ENCODE measurements at regions not wholly inside any gene's neighbourhood (a gene's known extent, or its start where the extent isn't known, plus 50 kb on each side); places are given as distances from the start of the nearest gene placed in this dataset.
"Not testable (repeated sequence)": the region's sequence is repeated elsewhere in the genome, so short reads cannot be mapped to it uniquely, and the experiment has no call there.

GRCh38 chr3:151675858-151676615 is 57.7 kb upstream of the AADACL2 start:
- no peak overlapping the region for H3K27ac Mint-ChIP-seq
- H3K4me3 Mint-ChIP-seq, result no peak overlapping the region
- peaks cover 5% of the 10 kb centered on the region for H3K36me3 Mint-ChIP-seq (ENCODE audit: low read depth)
- Histone ChIP-seq H3K9me3 (ENCODE audit: control insufficient read depth, low read length) (peaks cover 22% of the 10 kb centered on the region), H3K36me3 (ENCODE audit: control insufficient read depth, insufficient read depth, low read length) (no peaks in the 10 kb centered on the region), H3K27me3 (ENCODE audit: control insufficient read depth, insufficient read depth, low read length, poor library complexity, severe bottlenecking) (no peaks in the 10 kb centered on the region), H3K4me3 (ENCODE audit: low read length) (no peak overlapping the region), H3K9ac (ENCODE audit: extremely low read depth, low read length, poor library complexity, severe bottlenecking) (no peak overlapping the region), H3K27ac (ENCODE audit: low read depth, low read length) (no peak overlapping the region), H3K4me1 (ENCODE audit: control insufficient read depth, insufficient read depth, low read length) (no peaks in the 10 kb centered on the region)
- WGBS, 2 experiments (ENCODE audit: insufficient coverage in 1 of 2, insufficient read length in 1 of 2), result 94% methylated on average over 5 to 8 of the region's 8 CpGs
- H3K27me3 Mint-ChIP-seq (ENCODE audit: insufficient read depth), result no peaks in the 10 kb centered on the region
- DNase-seq, result no peak
- peaks cover 49% of the 10 kb centered on the region for H3K9me3 Mint-ChIP-seq
- no peak for TF ChIP-seq CTCF (conservative IDR thresholded peaks at IDR 0.05)
- no peaks in the 10 kb centered on the region for H3K4me1 Mint-ChIP-seq

GRCh38 chr3:151673974-151674373 is 59.8 kb upstream of the AADACL2 start:
- H3K27me3 ChIP-seq (ENCODE audit: control insufficient read depth, insufficient read depth, low read length, poor library complexity, severe bottlenecking), result no peaks in the 10 kb centered on the region
- Mint-ChIP-seq H3K27ac (no peak overlapping the region), H3K27me3 (ENCODE audit: insufficient read depth) (peaks cover 3% of the 10 kb centered on the region), H3K4me1 (no peaks in the 10 kb centered on the region), H3K4me3 (no peak overlapping the region), H3K36me3 (ENCODE audit: low read depth) (peaks cover 9% of the 10 kb centered on the region), H3K9me3 (peaks cover 57% of the 10 kb centered on the region)
- H3K36me3 ChIP-seq (ENCODE audit: control insufficient read depth, insufficient read depth, low read length), result no peaks in the 10 kb centered on the region
- TF ChIP-seq CTCF (conservative IDR thresholded peaks at IDR 0.05), result no peak
- H3K9ac ChIP-seq (ENCODE audit: extremely low read depth, low read length, poor library complexity, severe bottlenecking), result no peak overlapping the region
- 70 to 91% methylated on average over 1 of the region's 1 CpG for WGBS, 2 experiments (ENCODE audit: insufficient coverage in 1 of 2, insufficient read length in 1 of 2)
- H3K4me3 ChIP-seq (ENCODE audit: low read length), result no peak overlapping the region
- no peak overlapping the region for H3K27ac ChIP-seq (ENCODE audit: low read depth, low read length)
- H3K4me1 ChIP-seq (ENCODE audit: control insufficient read depth, insufficient read depth, low read length), result no peaks in the 10 kb centered on the region
- no peak for DNase-seq
- peaks cover 18% of the 10 kb centered on the region for H3K9me3 ChIP-seq (ENCODE audit: control insufficient read depth, low read length)

GRCh38 chr3:151667762-151668161 is 66.0 kb upstream of the AADACL2 start:
- 90 to 100% methylated on average over 1 to 3 of the region's 3 CpGs for WGBS, 2 experiments (ENCODE audit: insufficient coverage in 1 of 2, insufficient read length in 1 of 2)
- H3K27ac ChIP-seq (ENCODE audit: low read depth, low read length); H3K27me3 Mint-ChIP-seq (ENCODE audit: insufficient read depth); H3K4me3 ChIP-seq (ENCODE audit: low read length); H3K27ac Mint-ChIP-seq; H3K36me3 ChIP-seq (ENCODE audit: control insufficient read depth, insufficient read depth, low read length); H3K4me3 Mint-ChIP-seq; H3K4me1 ChIP-seq (ENCODE audit: control insufficient read depth, insufficient read depth, low read length); H3K27me3 ChIP-seq (ENCODE audit: control insufficient read depth, insufficient read depth, low read length, poor library complexity, severe bottlenecking); DNase-seq; H3K36me3 Mint-ChIP-seq (ENCODE audit: low read depth); H3K9ac ChIP-seq (ENCODE audit: extremely low read depth, low read length, poor library complexity, severe bottlenecking): not testable (repeated sequence)
- Mint-ChIP-seq H3K9me3 (peaks cover 64% of the 10 kb centered on the region), H3K4me1 (peaks cover 18% of the 10 kb centered on the region)
- peaks cover 36% of the 10 kb centered on the region for H3K9me3 ChIP-seq (ENCODE audit: control insufficient read depth, low read length)
